ENCODE measurements at regions not wholly inside any gene's neighbourhood (a gene's known extent, or its start where the extent isn't known, plus 50 kb on each side); places are given as distances from the start of the nearest gene placed in this dataset.

DNA sequence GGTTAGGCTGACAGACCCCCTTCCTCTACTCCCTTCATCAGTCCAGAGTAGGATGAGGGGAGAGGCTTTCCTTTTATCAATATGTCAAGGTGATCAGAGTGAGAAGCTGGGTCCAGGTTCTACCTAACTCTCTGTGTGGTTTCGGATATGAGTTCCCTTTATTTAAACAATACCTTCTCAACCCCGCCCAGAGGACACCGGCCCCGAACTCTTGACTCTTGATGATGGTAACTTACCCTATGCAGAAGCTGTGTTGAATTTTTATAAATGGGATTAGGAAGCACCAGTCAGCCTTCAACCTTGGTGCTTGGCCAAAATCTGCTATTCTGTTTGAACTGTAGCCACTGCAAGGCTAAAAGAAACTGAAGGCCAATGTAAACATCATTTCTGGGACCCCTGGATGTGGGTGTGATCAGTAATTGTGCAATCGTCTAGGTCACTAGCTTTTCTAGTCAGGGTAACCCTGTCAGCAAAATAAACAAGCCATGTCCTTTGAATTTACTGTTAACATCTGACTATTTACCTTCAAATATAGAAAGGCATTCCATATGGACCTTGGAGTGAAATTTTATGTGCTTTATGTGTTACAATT, 398.3 kb downstream of the SEC16B start:
- Histone ChIP-seq H3K27me3 (ENCODE audit: control insufficient read depth in 3 of 3, insufficient read depth in 3 of 3, low read length in 2 of 3) (no peaks in the 10 kb centered on the region), H3K9me3 (ENCODE audit: control insufficient read depth in 4 of 4, insufficient read depth in 3 of 4, low read length in 3 of 4) (no peaks in the 10 kb centered on the region), H3K4me3 (no peak overlapping the region), H3K4me1 (ENCODE audit: control insufficient read depth in 5 of 5, insufficient read depth in 5 of 5, low read length in 5 of 5) (peaks cover 0 to 19% (median 0%) of the 10 kb centered on the region in 5 donors), H3K27ac (ENCODE audit: low read depth in 1 of 2, low read length in 1 of 2) (no peak overlapping the region), H3K36me3 (ENCODE audit: control insufficient read depth in 4 of 4, insufficient read depth in 4 of 4, low read length in 4 of 4) (no peaks in the 10 kb centered on the region), H3K9ac (ENCODE audit: insufficient read depth in 1 of 2, low read length in 2 of 2) (no peak overlapping the region)
- ATAC-seq (ENCODE audit: insufficient read depth, low FRiP score): no peak
- TF ChIP-seq, protein P1, sequence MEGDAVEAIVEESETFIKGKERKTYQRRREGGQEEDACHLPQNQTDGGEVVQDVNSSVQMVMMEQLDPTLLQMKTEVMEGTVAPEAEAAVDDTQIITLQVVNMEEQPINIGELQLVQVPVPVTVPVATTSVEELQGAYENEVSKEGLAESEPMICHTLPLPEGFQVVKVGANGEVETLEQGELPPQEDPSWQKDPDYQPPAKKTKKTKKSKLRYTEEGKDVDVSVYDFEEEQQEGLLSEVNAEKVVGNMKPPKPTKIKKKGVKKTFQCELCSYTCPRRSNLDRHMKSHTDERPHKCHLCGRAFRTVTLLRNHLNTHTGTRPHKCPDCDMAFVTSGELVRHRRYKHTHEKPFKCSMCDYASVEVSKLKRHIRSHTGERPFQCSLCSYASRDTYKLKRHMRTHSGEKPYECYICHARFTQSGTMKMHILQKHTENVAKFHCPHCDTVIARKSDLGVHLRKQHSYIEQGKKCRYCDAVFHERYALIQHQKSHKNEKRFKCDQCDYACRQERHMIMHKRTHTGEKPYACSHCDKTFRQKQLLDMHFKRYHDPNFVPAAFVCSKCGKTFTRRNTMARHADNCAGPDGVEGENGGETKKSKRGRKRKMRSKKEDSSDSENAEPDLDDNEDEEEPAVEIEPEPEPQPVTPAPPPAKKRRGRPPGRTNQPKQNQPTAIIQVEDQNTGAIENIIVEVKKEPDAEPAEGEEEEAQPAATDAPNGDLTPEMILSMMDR (IDR thresholded peaks at IDR 0.05; ENCODE audit: control extremely low read depth, extremely low read depth): no peak
- DNase-seq: peak; percentile 57 to 87 (median 77)
- WGBS, 2 donors: 48 to 69% methylated on average over 5 of the region's 5 CpGs

DNA sequence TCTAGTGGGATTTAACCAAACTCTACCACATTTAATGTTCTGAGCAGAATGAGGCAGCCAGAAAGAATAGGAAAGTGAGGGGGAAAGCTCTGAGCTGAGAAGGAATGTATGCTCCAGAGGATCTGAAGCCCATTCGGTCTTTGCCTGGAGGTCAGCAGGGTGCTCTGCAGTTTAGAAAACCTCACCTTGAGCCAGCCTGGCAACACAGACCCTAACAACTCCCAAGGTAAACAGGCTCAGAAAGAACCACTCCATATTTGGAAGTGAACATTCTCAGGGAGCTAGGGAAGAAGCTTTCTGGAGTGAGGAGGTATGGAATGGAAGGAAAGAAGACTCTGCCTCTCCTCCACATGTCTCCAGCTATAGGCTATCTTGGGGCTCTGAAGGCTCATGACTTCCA, 398.8 kb downstream of the SEC16B start:
- Histone ChIP-seq H3K27me3 (ENCODE audit: control insufficient read depth in 3 of 3, insufficient read depth in 3 of 3, low read length in 2 of 3) (no peaks in the 10 kb centered on the region), H3K4me3 (no peak overlapping the region), H3K4me1 (ENCODE audit: control insufficient read depth in 5 of 5, insufficient read depth in 5 of 5, low read length in 5 of 5) (peaks cover 0 to 19% (median 0%) of the 10 kb centered on the region in 5 donors), H3K9ac (ENCODE audit: insufficient read depth in 1 of 2, low read length in 2 of 2) (no peak overlapping the region), H3K36me3 (ENCODE audit: control insufficient read depth in 4 of 4, insufficient read depth in 4 of 4, low read length in 4 of 4) (no peaks in the 10 kb centered on the region), H3K9me3 (ENCODE audit: control insufficient read depth in 4 of 4, insufficient read depth in 3 of 4, low read length in 3 of 4) (no peaks in the 10 kb centered on the region), H3K27ac (ENCODE audit: low read depth in 1 of 2, low read length in 1 of 2) (no peak overlapping the region)
- DNase-seq (no peak), ATAC-seq (ENCODE audit: insufficient read depth, low FRiP score) (no peak)
- WGBS, 2 donors: 67 to 71% methylated on average over 1 of the region's 1 CpG
- TF ChIP-seq, protein P1 (IDR thresholded peaks at IDR 0.05; ENCODE audit: control extremely low read depth, extremely low read depth): no peak

DNA sequence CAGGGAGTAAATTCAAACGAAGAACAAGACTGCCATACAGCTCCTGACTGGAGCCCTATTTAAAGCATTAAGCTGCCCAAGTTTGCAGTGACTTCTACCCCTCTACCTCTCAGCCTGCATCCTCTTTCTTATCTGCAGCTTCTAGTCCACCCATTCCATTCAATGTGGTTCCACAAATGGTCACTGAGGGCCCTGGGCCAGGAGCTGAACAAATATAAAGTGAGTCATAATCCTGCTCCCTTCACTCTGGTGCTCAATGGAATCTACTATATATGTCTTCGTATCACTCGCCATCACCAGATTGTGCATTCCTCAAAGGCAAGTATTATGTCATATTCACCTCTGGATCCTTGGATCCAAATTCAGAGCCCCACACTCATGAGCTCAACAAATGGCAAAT, 398.7 kb downstream of the BRINP2 start:
- Histone ChIP-seq H3K36me3 (ENCODE audit: control insufficient read depth in 4 of 4, insufficient read depth in 4 of 4, low read length in 4 of 4) (no peaks in the 10 kb centered on the region), H3K9me3 (ENCODE audit: control insufficient read depth in 4 of 4, insufficient read depth in 3 of 4, low read length in 3 of 4) (no peaks in the 10 kb centered on the region), H3K27me3 (ENCODE audit: control insufficient read depth in 3 of 3, insufficient read depth in 3 of 3, low read length in 2 of 3) (no peaks in the 10 kb centered on the region), H3K9ac (ENCODE audit: insufficient read depth in 1 of 2, low read length in 2 of 2) (no peak overlapping the region), H3K4me1 (ENCODE audit: control insufficient read depth in 5 of 5, insufficient read depth in 5 of 5, low read length in 5 of 5) (peaks cover 0 to 19% (median 0%) of the 10 kb centered on the region in 5 donors), H3K27ac (ENCODE audit: low read depth in 1 of 2, low read length in 1 of 2) (no peak overlapping the region), H3K4me3 (no peak overlapping the region)
- DNase-seq (no peak), ATAC-seq (ENCODE audit: insufficient read depth, low FRiP score) (no peak)
- TF ChIP-seq, protein P1 (IDR thresholded peaks at IDR 0.05; ENCODE audit: control extremely low read depth, extremely low read depth): no peak
- 86 to 91% methylated on average over 3 of the region's 3 CpGs for WGBS, 2 donors

DNA sequence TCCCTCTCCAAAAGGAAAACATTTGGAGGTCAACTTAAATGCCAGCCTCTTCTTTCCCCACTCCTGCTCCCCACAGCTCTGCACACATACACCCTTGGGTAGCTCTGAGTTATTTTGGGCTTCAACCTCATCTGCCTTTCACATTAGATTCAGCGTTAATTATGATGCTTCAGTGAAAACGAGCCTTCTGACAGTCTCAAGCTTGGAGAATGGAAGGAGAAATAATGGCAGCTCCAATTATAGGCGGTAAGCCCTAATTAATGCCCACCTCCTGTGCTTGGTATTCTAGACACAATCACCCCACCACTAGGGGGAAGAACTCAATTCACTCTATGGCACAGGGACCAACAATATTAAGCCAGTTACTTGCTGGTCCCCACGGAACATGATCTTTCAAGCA, 397.9 kb downstream of the BRINP2 start:
- TF ChIP-seq, protein P1 (IDR thresholded peaks at IDR 0.05; ENCODE audit: control extremely low read depth, extremely low read depth): no peak
- H3K27me3 ChIP-seq (ENCODE audit: control insufficient read depth in 3 of 3, insufficient read depth in 3 of 3, low read length in 2 of 3): no peaks in the 10 kb centered on the region
- peaks cover 0 to 15% (median 0%) of the 10 kb centered on the region in 5 donors for H3K4me1 ChIP-seq (ENCODE audit: control insufficient read depth in 5 of 5, insufficient read depth in 5 of 5, low read length in 5 of 5)
- no peak for DNase-seq
- ATAC-seq (ENCODE audit: insufficient read depth, low FRiP score): no peak
- no peak overlapping the region for H3K9ac ChIP-seq (ENCODE audit: insufficient read depth in 1 of 2, low read length in 2 of 2)
- no peaks in the 10 kb centered on the region for H3K9me3 ChIP-seq (ENCODE audit: control insufficient read depth in 4 of 4, insufficient read depth in 3 of 4, low read length in 3 of 4)
- 79 to 85% methylated on average over 4 of the region's 4 CpGs for WGBS, 2 donors
- H3K36me3 ChIP-seq (ENCODE audit: control insufficient read depth in 4 of 4, insufficient read depth in 4 of 4, low read length in 4 of 4): no peaks in the 10 kb centered on the region
- no peak overlapping the region for H3K4me3 ChIP-seq
- no peak overlapping the region for H3K27ac ChIP-seq (ENCODE audit: low read depth in 1 of 2, low read length in 1 of 2)

All from lung (tissue), 11 donors.